Nephron progenitor cell (in vitro differentiated cells): ENCODE measurements at regions not wholly inside any gene's neighbourhood (a gene's known extent, or its start where the extent isn't known, plus 50 kb on each side); places are given as distances from the start of the nearest gene placed in this dataset.

Experiments
- DNase-seq: peaks from one replicate; pipeline ENCODE4 v3.0.0; 2021
- H3K27ac Mint-ChIP-seq: 2 replicates; pipeline ENCODE4 v1.8.0; 2021; ENCODE audit warnings: mild to moderate bottlenecking, moderate library complexity, mixed read lengths
- H3K27me3 Mint-ChIP-seq: 2 replicates; pipeline ENCODE4 v1.8.0; 2021; ENCODE audit warnings: mild to moderate bottlenecking, low read depth, mixed read lengths; ENCODE audit not compliant: poor library complexity
- H3K36me3 Mint-ChIP-seq: 2 replicates; pipeline ENCODE4 v1.8.0; 2021; ENCODE audit warnings: low read depth, mixed read lengths
- H3K4me1 Mint-ChIP-seq: 2 replicates; pipeline ENCODE4 v1.8.0; 2021; ENCODE audit warnings: mixed read lengths
- H3K4me3 Mint-ChIP-seq: 2 replicates; pipeline ENCODE4 v1.8.0; 2021; ENCODE audit warnings: mild to moderate bottlenecking, moderate library complexity, mixed read lengths
- H3K9me3 Mint-ChIP-seq: 2 replicates; pipeline ENCODE4 v1.8.0; 2021; ENCODE audit warnings: mild to moderate bottlenecking, moderate library complexity, mixed read lengths
- CTCF ChIP-seq: fragments of 200-600 bp; sonication (generic); IDR thresholded peaks from 2 replicates; pipeline ENCODE4 v1.5.0; 2021; ENCODE audit warnings: antibody characterized with exemption

- no peak for DNase-seq
- Mint-ChIP-seq H3K27me3 (no peaks in the 10 kb centered on the region), H3K36me3 (no peaks in the 10 kb centered on the region), H3K9me3 (no peaks in the 10 kb centered on the region), H3K4me3 (no peak overlapping the region), H3K27ac (no peak overlapping the region), H3K4me1 (no peaks in the 10 kb centered on the region)
- TF ChIP-seq CTCF, result no peak
Measured at GRCh38 chr4:30450474-30450873, 269.7 kb upstream of the PCDH7 start.

- no peak for DNase-seq
- no peaks in the 10 kb centered on the region for H3K27me3 Mint-ChIP-seq
- no peaks in the 10 kb centered on the region for H3K36me3 Mint-ChIP-seq
- no peaks in the 10 kb centered on the region for H3K9me3 Mint-ChIP-seq
- TF ChIP-seq CTCF, result no peak
- no peaks in the 10 kb centered on the region for H3K4me1 Mint-ChIP-seq
- no peak overlapping the region for H3K4me3 Mint-ChIP-seq
- no peak overlapping the region for H3K27ac Mint-ChIP-seq
Measured at GRCh38 chr4:30454504-30454903, 265.7 kb upstream of the PCDH7 start.

- H3K27ac Mint-ChIP-seq, result no peak overlapping the region
- H3K4me3 Mint-ChIP-seq, result no peak overlapping the region
- no peaks in the 10 kb centered on the region for H3K36me3 Mint-ChIP-seq
- H3K4me1 Mint-ChIP-seq, result no peaks in the 10 kb centered on the region
- H3K9me3 Mint-ChIP-seq, result no peaks in the 10 kb centered on the region
- no peak for TF ChIP-seq CTCF
- H3K27me3 Mint-ChIP-seq, result no peaks in the 10 kb centered on the region
- no peak for DNase-seq
Measured at GRCh38 chr4:30456716-30457115, 263.5 kb upstream of the PCDH7 start.

GRCh38 chr4:30460818-30461217 lies 259.4 kb upstream of the PCDH7 start:
- H3K36me3 Mint-ChIP-seq, result no peaks in the 10 kb centered on the region
- no peaks in the 10 kb centered on the region for H3K27me3 Mint-ChIP-seq
- no peak for TF ChIP-seq CTCF
- no peak overlapping the region for H3K27ac Mint-ChIP-seq
- no peak overlapping the region for H3K4me3 Mint-ChIP-seq
- H3K9me3 Mint-ChIP-seq, result no peaks in the 10 kb centered on the region
- no peaks in the 10 kb centered on the region for H3K4me1 Mint-ChIP-seq
- DNase-seq, result no peak

- no peaks in the 10 kb centered on the region for H3K4me1 Mint-ChIP-seq
- H3K36me3 Mint-ChIP-seq, result no peaks in the 10 kb centered on the region
- DNase-seq, result no peak
- no peak overlapping the region for H3K27ac Mint-ChIP-seq
- H3K27me3 Mint-ChIP-seq, result no peaks in the 10 kb centered on the region
- H3K9me3 Mint-ChIP-seq, result no peaks in the 10 kb centered on the region
- no peak overlapping the region for H3K4me3 Mint-ChIP-seq
- no peak for TF ChIP-seq CTCF
Measured at GRCh38 chr4:30461218-30461617, 259.0 kb upstream of the PCDH7 start.

GRCh38 chr4:30462445-30463090 lies 257.6 kb upstream of the PCDH7 start:
- Mint-ChIP-seq H3K4me1 (no peaks in the 10 kb centered on the region), H3K36me3 (no peaks in the 10 kb centered on the region), H3K27me3 (no peaks in the 10 kb centered on the region), H3K27ac (no peak overlapping the region), H3K4me3 (no peak overlapping the region), H3K9me3 (no peaks in the 10 kb centered on the region)
- TF ChIP-seq CTCF, result no peak
- DNase-seq, result no peak
